ENCODE measurements at regions not wholly inside any gene's neighbourhood (a gene's known extent, or its start where the extent isn't known, plus 50 kb on each side); places are given as distances from the start of the nearest gene placed in this dataset.

- no peak for TF ChIP-seq TAF1 (IDR thresholded peaks at IDR 0.05; ENCODE audit: low read depth)
Observed at GRCh38 chr10:78394047-78394446, 360.4 kb downstream of the RPS24 start.

GRCh38 chr10:78395162-78395561, 361.5 kb downstream of the RPS24 start:
- no peak for TF ChIP-seq USF1 (IDR thresholded peaks at IDR 0.05)

GRCh38 chr10:78396754-78397153, 363.1 kb downstream of the RPS24 start:
- no peak for TF ChIP-seq CREB1 (IDR thresholded peaks at IDR 0.05; ENCODE audit: low read depth)
- no peak for TF ChIP-seq EGR1 (IDR thresholded peaks at IDR 0.05)
- TF ChIP-seq MAX (IDR thresholded peaks at IDR 0.05): no peak
- no peak for TF ChIP-seq FOXM1 (IDR thresholded peaks at IDR 0.05; ENCODE audit: borderline replicate concordance, low read depth)
- TF ChIP-seq TEAD4 (IDR thresholded peaks at IDR 0.05): no peak
- TF ChIP-seq NFIC (IDR thresholded peaks at IDR 0.05): no peak
- TF ChIP-seq YY1 (IDR thresholded peaks at IDR 0.05; ENCODE audit: low read depth): no peak
- no peak for TF ChIP-seq CEBPB (IDR thresholded peaks at IDR 0.05)
- TF ChIP-seq TCF12 (IDR thresholded peaks at IDR 0.05; ENCODE audit: low read depth): no peak
- TF ChIP-seq USF1 (IDR thresholded peaks at IDR 0.05): no peak
- TF ChIP-seq ZBTB7A (IDR thresholded peaks at IDR 0.05; ENCODE audit: low read depth): no peak
- no peak for TF ChIP-seq REST (IDR thresholded peaks at IDR 0.05; ENCODE audit: low read depth)
- no peak for TF ChIP-seq RAD21 (IDR thresholded peaks at IDR 0.05; ENCODE audit: low read depth)
- no peak for TF ChIP-seq TAF1 (IDR thresholded peaks at IDR 0.05; ENCODE audit: low read depth)
- no peak for TF ChIP-seq EP300 (IDR thresholded peaks at IDR 0.05; ENCODE audit: borderline replicate concordance)

- TF ChIP-seq RAD21 (IDR thresholded peaks at IDR 0.05; ENCODE audit: low read depth) (no peak), CEBPB (IDR thresholded peaks at IDR 0.05) (no peak), TAF1 (IDR thresholded peaks at IDR 0.05; ENCODE audit: low read depth) (no peak), TEAD4 (IDR thresholded peaks at IDR 0.05) (no peak), ZBTB7A (IDR thresholded peaks at IDR 0.05; ENCODE audit: low read depth) (no peak), MAX (IDR thresholded peaks at IDR 0.05) (no peak), REST (IDR thresholded peaks at IDR 0.05; ENCODE audit: low read depth) (no peak)
Observed at GRCh38 chr10:78397786-78398185, 364.1 kb downstream of the RPS24 start.

GRCh38 chr10:78398382-78398781, 364.7 kb downstream of the RPS24 start:
- peak; percentile 23; the same call in 1 of the 2 replicates for TF ChIP-seq RAD21 (IDR thresholded peaks at IDR 0.05; ENCODE audit: low read depth)
- no peak for TF ChIP-seq CEBPB (IDR thresholded peaks at IDR 0.05)

- no peak for TF ChIP-seq YY1 (IDR thresholded peaks at IDR 0.05; ENCODE audit: low read depth)
- peak; percentile 28; the same call in 1 of the 2 replicates for TF ChIP-seq USF1 (IDR thresholded peaks at IDR 0.05)
Observed at GRCh38 chr10:78401624-78402367, 368.1 kb downstream of the RPS24 start.

- no peak for TF ChIP-seq EGR1 (IDR thresholded peaks at IDR 0.05)
- TF ChIP-seq NFIC (IDR thresholded peaks at IDR 0.05): no peak
- no peak for TF ChIP-seq ZBTB7A (IDR thresholded peaks at IDR 0.05; ENCODE audit: low read depth)
- TF ChIP-seq MAX (IDR thresholded peaks at IDR 0.05): no peak
- no peak for TF ChIP-seq FOXM1 (IDR thresholded peaks at IDR 0.05; ENCODE audit: borderline replicate concordance, low read depth)
- no peak for TF ChIP-seq TCF12 (IDR thresholded peaks at IDR 0.05; ENCODE audit: low read depth)
- TF ChIP-seq USF1 (IDR thresholded peaks at IDR 0.05): no peak
- no peak for TF ChIP-seq TEAD4 (IDR thresholded peaks at IDR 0.05)
- no peak for TF ChIP-seq CEBPB (IDR thresholded peaks at IDR 0.05)
- no peak for TF ChIP-seq EP300 (IDR thresholded peaks at IDR 0.05; ENCODE audit: borderline replicate concordance)
- TF ChIP-seq CREB1 (IDR thresholded peaks at IDR 0.05; ENCODE audit: low read depth): no peak
- no peak for TF ChIP-seq RAD21 (IDR thresholded peaks at IDR 0.05; ENCODE audit: low read depth)
Observed at GRCh38 chr10:78402591-78402990, 368.9 kb downstream of the RPS24 start.

All from Ishikawa (cell line).